ENCODE measurements at regions not wholly inside any gene's neighbourhood (a gene's known extent, or its start where the extent isn't known, plus 50 kb on each side); places are given as distances from the start of the nearest gene placed in this dataset.

DNA sequence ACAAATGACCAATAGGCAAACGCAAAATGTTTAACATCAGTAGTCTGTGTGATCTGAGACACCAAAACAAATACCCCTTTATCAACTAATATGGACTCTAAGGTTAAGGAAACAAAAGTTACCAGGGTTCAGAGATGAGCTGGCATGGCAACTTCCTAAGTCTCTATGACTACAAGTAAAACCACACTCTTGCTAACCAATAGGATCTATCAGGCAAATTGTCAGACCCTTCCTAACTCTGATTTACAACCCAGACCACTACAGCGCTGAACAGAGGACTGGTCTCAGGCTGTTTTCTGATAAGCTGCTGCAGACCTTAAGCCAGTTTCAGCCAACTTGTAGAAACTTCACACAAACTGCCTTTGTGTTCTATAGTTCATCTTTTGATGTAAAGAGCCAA is 608.0 kb downstream of the TLL1 start:
- Histone ChIP-seq H2BK5ac (ENCODE audit: low read length) (no peak overlapping the region), H3K9ac (ENCODE audit: low read length) (no peak overlapping the region), H3K4ac (ENCODE audit: low read depth, low read length) (no peak overlapping the region), H4K5ac (ENCODE audit: low read length) (no peak overlapping the region), H3K79me1 (ENCODE audit: low read length) (no peaks in the 10 kb centered on the region), H4K8ac (ENCODE audit: low read depth, low read length) (no peak overlapping the region), H3K79me2 (ENCODE audit: control insufficient read depth, insufficient read depth, low read length) (no peaks in the 10 kb centered on the region), H2BK15ac (replicated peaks; ENCODE audit: low read depth) (no peak overlapping the region), H3K36me3 (ENCODE audit: control insufficient read depth, insufficient read depth, low read length) (no peaks in the 10 kb centered on the region), H3K27ac (ENCODE audit: low read depth, low read length) (no peak overlapping the region), H3K23ac (ENCODE audit: low read length) (no peak overlapping the region), H3K4me1 (ENCODE audit: control insufficient read depth, low read depth, low read length) (no peaks in the 10 kb centered on the region), H3K4me2 (ENCODE audit: low read length) (no peak overlapping the region), H2AK5ac (ENCODE audit: low read length) (no peak overlapping the region), H3K56ac (ENCODE audit: low read length) (no peak overlapping the region), H3K4me3 (ENCODE audit: low read length) (no peak overlapping the region), H3K18ac (ENCODE audit: low read length) (no peak overlapping the region), H2BK120ac (ENCODE audit: low read depth, low read length) (no peak overlapping the region), H3K27me3 (ENCODE audit: insufficient read depth, low read length, poor library complexity) (no peaks in the 10 kb centered on the region)
- no CpG with 5 or more reads among the region's 2 CpGs for WGBS (ENCODE audit: extremely low coverage, insufficient coverage, low lambda C conversion rate)
- peak; percentile 5 for DNase-seq

- Histone ChIP-seq H3K27ac (ENCODE audit: low read depth, low read length) (no peak overlapping the region), H4K5ac (ENCODE audit: low read length) (no peak overlapping the region), H3K27me3 (ENCODE audit: insufficient read depth, low read length, poor library complexity) (no peaks in the 10 kb centered on the region), H4K8ac (ENCODE audit: low read depth, low read length) (no peak overlapping the region), H3K4ac (ENCODE audit: low read depth, low read length) (no peak overlapping the region), H3K4me1 (ENCODE audit: control insufficient read depth, low read depth, low read length) (no peaks in the 10 kb centered on the region), H2BK5ac (ENCODE audit: low read length) (no peak overlapping the region), H3K36me3 (ENCODE audit: control insufficient read depth, insufficient read depth, low read length) (no peaks in the 10 kb centered on the region), H3K18ac (ENCODE audit: low read length) (no peak overlapping the region), H3K79me1 (ENCODE audit: low read length) (no peaks in the 10 kb centered on the region), H2AK5ac (ENCODE audit: low read length) (no peak overlapping the region), H2BK120ac (ENCODE audit: low read depth, low read length) (no peak overlapping the region), H3K56ac (ENCODE audit: low read length) (no peak overlapping the region), H3K4me2 (ENCODE audit: low read length) (no peak overlapping the region), H2BK15ac (replicated peaks; ENCODE audit: low read depth) (no peak overlapping the region), H3K79me2 (ENCODE audit: control insufficient read depth, insufficient read depth, low read length) (no peaks in the 10 kb centered on the region), H3K9ac (ENCODE audit: low read length) (no peak overlapping the region), H3K23ac (ENCODE audit: low read length) (no peak overlapping the region), H3K4me3 (ENCODE audit: low read length) (no peak overlapping the region)
- DNase-seq, result no peak
These were observed 608.7 kb downstream of the TLL1 start for GRCh38 chr4:166481739-166482138.

DNA sequence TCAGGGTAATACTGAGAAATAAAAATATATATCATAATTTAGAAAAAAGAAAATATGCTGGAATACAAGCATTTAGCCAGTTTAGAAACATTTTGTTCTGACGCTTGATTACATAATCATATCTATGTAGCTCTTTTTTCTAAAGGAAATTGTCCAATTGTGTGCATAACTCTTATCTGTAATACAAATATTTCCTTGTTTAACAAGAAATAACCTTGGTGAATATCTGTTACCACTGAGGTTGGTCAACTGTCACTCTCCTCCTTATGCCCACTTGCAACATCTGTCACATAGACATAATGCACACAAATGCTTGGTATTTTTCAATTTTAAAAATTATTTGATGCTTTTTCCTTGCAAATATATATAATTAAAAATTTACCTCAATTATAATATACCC is 609.7 kb downstream of the TLL1 start:
- Histone ChIP-seq H3K23ac (ENCODE audit: low read length) (no peak overlapping the region), H3K79me1 (ENCODE audit: low read length) (no peaks in the 10 kb centered on the region), H3K27me3 (ENCODE audit: insufficient read depth, low read length, poor library complexity) (no peaks in the 10 kb centered on the region), H3K4ac (ENCODE audit: low read depth, low read length) (no peak overlapping the region), H3K18ac (ENCODE audit: low read length) (no peak overlapping the region), H2BK5ac (ENCODE audit: low read length) (no peak overlapping the region), H3K56ac (ENCODE audit: low read length) (no peak overlapping the region), H3K79me2 (ENCODE audit: control insufficient read depth, insufficient read depth, low read length) (no peaks in the 10 kb centered on the region), H4K8ac (ENCODE audit: low read depth, low read length) (no peak overlapping the region), H3K4me1 (ENCODE audit: control insufficient read depth, low read depth, low read length) (no peaks in the 10 kb centered on the region), H2AK5ac (ENCODE audit: low read length) (no peak overlapping the region), H2BK15ac (replicated peaks; ENCODE audit: low read depth) (no peak overlapping the region), H3K27ac (ENCODE audit: low read depth, low read length) (no peak overlapping the region), H3K9ac (ENCODE audit: low read length) (no peak overlapping the region), H3K4me3 (ENCODE audit: low read length) (no peak overlapping the region), H3K36me3 (ENCODE audit: control insufficient read depth, insufficient read depth, low read length) (no peaks in the 10 kb centered on the region), H3K4me2 (ENCODE audit: low read length) (no peak overlapping the region), H2BK120ac (ENCODE audit: low read depth, low read length) (no peak overlapping the region), H4K5ac (ENCODE audit: low read length) (no peak overlapping the region)
- no peak for DNase-seq
- no CpG with 5 or more reads among the region's 1 CpG for WGBS (ENCODE audit: extremely low coverage, insufficient coverage, low lambda C conversion rate)

DNA sequence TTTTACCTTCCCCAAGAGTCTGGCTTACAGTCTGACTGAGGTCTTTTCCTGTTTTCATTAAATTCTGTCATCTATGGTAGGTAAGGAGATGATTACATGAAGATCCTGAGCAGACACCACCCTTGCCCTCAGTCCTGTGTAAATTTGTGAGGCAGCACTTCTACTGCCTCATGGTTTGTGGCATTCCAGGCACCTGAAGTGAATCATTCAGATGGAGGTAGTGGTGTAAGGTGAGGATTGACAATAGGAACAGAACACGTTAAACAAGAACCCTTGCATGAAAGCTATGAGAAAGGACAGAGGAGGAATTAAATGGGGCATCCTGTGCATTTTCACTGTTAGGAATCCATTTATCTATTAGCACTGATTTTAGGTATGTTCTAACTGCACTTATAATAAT is 618.6 kb downstream of the TLL1 start:
- no CpG with 5 or more reads among the region's 1 CpG for WGBS (ENCODE audit: extremely low coverage, insufficient coverage, low lambda C conversion rate)
- Histone ChIP-seq H3K36me3 (ENCODE audit: control insufficient read depth, insufficient read depth, low read length) (no peaks in the 10 kb centered on the region), H3K9ac (ENCODE audit: low read length) (no peak overlapping the region), H3K4me2 (ENCODE audit: low read length) (no peak overlapping the region), H3K27me3 (ENCODE audit: insufficient read depth, low read length, poor library complexity) (no peaks in the 10 kb centered on the region), H3K4me1 (ENCODE audit: control insufficient read depth, low read depth, low read length) (no peaks in the 10 kb centered on the region), H2BK120ac (ENCODE audit: low read depth, low read length) (no peak overlapping the region), H3K79me2 (ENCODE audit: control insufficient read depth, insufficient read depth, low read length) (no peaks in the 10 kb centered on the region), H3K79me1 (ENCODE audit: low read length) (no peaks in the 10 kb centered on the region), H4K8ac (ENCODE audit: low read depth, low read length) (no peak overlapping the region), H3K4ac (ENCODE audit: low read depth, low read length) (no peak overlapping the region), H2BK15ac (replicated peaks; ENCODE audit: low read depth) (no peak overlapping the region), H4K5ac (ENCODE audit: low read length) (no peak overlapping the region), H3K18ac (ENCODE audit: low read length) (no peak overlapping the region), H2BK5ac (ENCODE audit: low read length) (no peak overlapping the region), H2AK5ac (ENCODE audit: low read length) (no peak overlapping the region), H3K56ac (ENCODE audit: low read length) (no peak overlapping the region), H3K4me3 (ENCODE audit: low read length) (no peak overlapping the region), H3K23ac (ENCODE audit: low read length) (no peak overlapping the region), H3K27ac (ENCODE audit: low read depth, low read length) (no peak overlapping the region)
- DNase-seq, result peak; percentile 18

GRCh38 chr4:166493924-166494345 is 620.9 kb downstream of the TLL1 start:
- peak; percentile 21 for DNase-seq
- WGBS (ENCODE audit: extremely low coverage, insufficient coverage, low lambda C conversion rate), result no CpG with 5 or more reads among the region's 2 CpGs
- Histone ChIP-seq H3K23ac (ENCODE audit: low read length) (no peak overlapping the region), H4K8ac (ENCODE audit: low read depth, low read length) (no peak overlapping the region), H3K18ac (ENCODE audit: low read length) (no peak overlapping the region), H2BK120ac (ENCODE audit: low read depth, low read length) (no peak overlapping the region), H3K4me3 (ENCODE audit: low read length) (no peak overlapping the region), H3K36me3 (ENCODE audit: control insufficient read depth, insufficient read depth, low read length) (no peaks in the 10 kb centered on the region), H3K56ac (ENCODE audit: low read length) (no peak overlapping the region), H3K27me3 (ENCODE audit: insufficient read depth, low read length, poor library complexity) (no peaks in the 10 kb centered on the region), H3K4me2 (ENCODE audit: low read length) (no peak overlapping the region), H3K9ac (ENCODE audit: low read length) (no peak overlapping the region), H3K79me1 (ENCODE audit: low read length) (no peaks in the 10 kb centered on the region), H4K5ac (ENCODE audit: low read length) (no peak overlapping the region), H2BK5ac (ENCODE audit: low read length) (no peak overlapping the region), H2BK15ac (replicated peaks; ENCODE audit: low read depth) (no peak overlapping the region), H3K27ac (ENCODE audit: low read depth, low read length) (no peak overlapping the region), H3K79me2 (ENCODE audit: control insufficient read depth, insufficient read depth, low read length) (no peaks in the 10 kb centered on the region), H3K4me1 (ENCODE audit: control insufficient read depth, low read depth, low read length) (no peaks in the 10 kb centered on the region), H2AK5ac (ENCODE audit: low read length) (no peak overlapping the region), H3K4ac (ENCODE audit: low read depth, low read length) (no peak overlapping the region)

GRCh38 chr4:166498546-166498945 is 625.5 kb downstream of the TLL1 start:
- no peak for DNase-seq

More at GRCh38 chr4:166498546-166498945, 625.5 kb downstream of the TLL1 start:
- Histone ChIP-seq H3K27me3 (ENCODE audit: insufficient read depth, low read length, poor library complexity) (no peaks in the 10 kb centered on the region), H3K79me2 (ENCODE audit: control insufficient read depth, insufficient read depth, low read length) (no peaks in the 10 kb centered on the region), H3K9ac (ENCODE audit: low read length) (no peak overlapping the region), H3K18ac (ENCODE audit: low read length) (no peak overlapping the region), H3K4me1 (ENCODE audit: control insufficient read depth, low read depth, low read length) (no peaks in the 10 kb centered on the region), H3K4me2 (ENCODE audit: low read length) (no peak overlapping the region), H3K79me1 (ENCODE audit: low read length) (no peaks in the 10 kb centered on the region), H3K36me3 (ENCODE audit: control insufficient read depth, insufficient read depth, low read length) (no peaks in the 10 kb centered on the region), H4K5ac (ENCODE audit: low read length) (no peak overlapping the region), H3K56ac (ENCODE audit: low read length) (no peak overlapping the region), H3K27ac (ENCODE audit: low read depth, low read length) (no peak overlapping the region), H2BK120ac (ENCODE audit: low read depth, low read length) (no peak overlapping the region), H4K8ac (ENCODE audit: low read depth, low read length) (no peak overlapping the region), H2BK5ac (ENCODE audit: low read length) (no peak overlapping the region), H3K23ac (ENCODE audit: low read length) (no peak overlapping the region), H3K4ac (ENCODE audit: low read depth, low read length) (no peak overlapping the region), H2AK5ac (ENCODE audit: low read length) (no peak overlapping the region), H3K4me3 (ENCODE audit: low read length) (no peak overlapping the region), H2BK15ac (replicated peaks; ENCODE audit: low read depth) (no peak overlapping the region)
- no CpG with 5 or more reads among the region's 3 CpGs for WGBS (ENCODE audit: extremely low coverage, insufficient coverage, low lambda C conversion rate)
